ENCODE measurements at regions not wholly inside any gene's neighbourhood (a gene's known extent, or its start where the extent isn't known, plus 50 kb on each side); places are given as distances from the start of the nearest gene placed in this dataset.

- no peak overlapping the region for H3K4me3 ChIP-seq (ENCODE audit: low read depth, low read length)
- no peak for DNase-seq (ENCODE audit: low read depth)
Measured at GRCh38 chr6:18829272-18829870, 442.2 kb downstream of the RNF144B start.

GRCh38 chr6:18835976-18836375 is 448.8 kb downstream of the RNF144B start:
- DNase-seq (ENCODE audit: low read depth) = no peak

More at GRCh38 chr6:18829272-18829870, 442.2 kb downstream of the RNF144B start:
- TF ChIP-seq, protein P1, sequence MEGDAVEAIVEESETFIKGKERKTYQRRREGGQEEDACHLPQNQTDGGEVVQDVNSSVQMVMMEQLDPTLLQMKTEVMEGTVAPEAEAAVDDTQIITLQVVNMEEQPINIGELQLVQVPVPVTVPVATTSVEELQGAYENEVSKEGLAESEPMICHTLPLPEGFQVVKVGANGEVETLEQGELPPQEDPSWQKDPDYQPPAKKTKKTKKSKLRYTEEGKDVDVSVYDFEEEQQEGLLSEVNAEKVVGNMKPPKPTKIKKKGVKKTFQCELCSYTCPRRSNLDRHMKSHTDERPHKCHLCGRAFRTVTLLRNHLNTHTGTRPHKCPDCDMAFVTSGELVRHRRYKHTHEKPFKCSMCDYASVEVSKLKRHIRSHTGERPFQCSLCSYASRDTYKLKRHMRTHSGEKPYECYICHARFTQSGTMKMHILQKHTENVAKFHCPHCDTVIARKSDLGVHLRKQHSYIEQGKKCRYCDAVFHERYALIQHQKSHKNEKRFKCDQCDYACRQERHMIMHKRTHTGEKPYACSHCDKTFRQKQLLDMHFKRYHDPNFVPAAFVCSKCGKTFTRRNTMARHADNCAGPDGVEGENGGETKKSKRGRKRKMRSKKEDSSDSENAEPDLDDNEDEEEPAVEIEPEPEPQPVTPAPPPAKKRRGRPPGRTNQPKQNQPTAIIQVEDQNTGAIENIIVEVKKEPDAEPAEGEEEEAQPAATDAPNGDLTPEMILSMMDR (IDR thresholded peaks at IDR 0.05; ENCODE audit: low read depth, low read length, missing control alignments) = no peak

GRCh38 chr6:18837013-18837412 is 449.9 kb downstream of the RNF144B start:
- TF ChIP-seq, protein P1 (IDR thresholded peaks at IDR 0.05; ENCODE audit: low read depth, low read length, missing control alignments) = no peak
- H3K4me3 ChIP-seq (ENCODE audit: low read depth, low read length) = no peak overlapping the region
- DNase-seq (ENCODE audit: low read depth) = no peak

More at GRCh38 chr6:18835976-18836375, 448.8 kb downstream of the RNF144B start:
- TF ChIP-seq, protein P1 (IDR thresholded peaks at IDR 0.05; ENCODE audit: low read depth, low read length, missing control alignments) = no peak
- H3K4me3 ChIP-seq (ENCODE audit: low read depth, low read length) = no peak overlapping the region

- DNase-seq (ENCODE audit: low read depth) = no peak
- H3K4me3 ChIP-seq (ENCODE audit: low read depth, low read length) = no peak overlapping the region
- TF ChIP-seq, protein P1 (IDR thresholded peaks at IDR 0.05; ENCODE audit: low read depth, low read length, missing control alignments) = no peak
Measured at GRCh38 chr6:18842534-18842933, 455.4 kb downstream of the RNF144B start.

DNA sequence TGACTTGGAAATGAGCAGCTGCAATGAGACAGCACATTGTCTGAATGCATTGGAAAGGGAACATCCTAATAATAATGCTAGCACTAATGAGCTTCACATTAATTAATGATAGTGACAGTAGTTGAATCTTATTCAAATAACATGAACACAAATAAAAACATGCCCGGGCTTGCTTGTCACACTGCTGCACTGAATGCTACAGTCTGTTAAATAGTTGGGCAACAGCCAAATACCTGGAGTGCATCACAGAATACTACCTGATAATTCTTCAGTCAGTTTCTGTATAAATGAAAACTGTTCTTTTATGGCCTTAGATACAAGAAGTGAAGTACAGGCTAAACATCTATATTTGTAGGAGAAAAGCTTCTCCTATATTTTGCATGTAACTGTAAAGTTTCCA is 458.7 kb downstream of the RNF144B start:
- no peak overlapping the region for H3K4me3 ChIP-seq (ENCODE audit: low read depth, low read length)
- DNase-seq (ENCODE audit: low read depth) = no peak
- TF ChIP-seq, protein P1 (IDR thresholded peaks at IDR 0.05; ENCODE audit: low read depth, low read length, missing control alignments) = no peak

DNA sequence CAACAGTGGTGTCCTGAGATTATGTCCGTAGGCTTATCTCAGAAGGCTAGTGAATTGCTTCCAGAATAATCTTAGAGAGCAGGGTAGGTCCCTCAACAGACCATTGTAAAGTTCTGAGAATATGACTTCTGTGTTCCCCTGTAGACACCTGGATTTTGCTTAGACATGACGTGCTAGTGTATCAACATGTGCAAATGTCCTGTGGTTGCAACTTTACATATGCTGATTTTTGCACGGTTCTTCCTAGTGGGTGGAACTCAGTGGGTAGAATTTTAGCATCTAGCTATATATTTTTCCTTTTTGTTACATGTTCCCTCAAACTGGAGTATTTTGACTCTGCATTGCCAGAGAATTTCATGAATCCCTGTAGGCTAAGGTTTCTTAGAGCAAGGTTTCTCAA is 459.2 kb downstream of the RNF144B start:
- no peak overlapping the region for H3K4me3 ChIP-seq (ENCODE audit: low read depth, low read length)

More for the DNA sequence above, 459.2 kb downstream of the RNF144B start:
- no peak for DNase-seq (ENCODE audit: low read depth)
- TF ChIP-seq, protein P1 (IDR thresholded peaks at IDR 0.05; ENCODE audit: low read depth, low read length, missing control alignments) = no peak

All from GM12864 (cell line).